Tibial nerve (tissue), 4 donors: ENCODE measurements at regions not wholly inside any gene's neighbourhood (a gene's known extent, or its start where the extent isn't known, plus 50 kb on each side); places are given as distances from the start of the nearest gene placed in this dataset.

Experiments used
- DNase-seq, 2 donors: peaks; one replicate each; pipeline ENCODE4 v3.0.0-alpha.2; 2019; ENCODE audit warnings: low spot score in 2 of 2
- H3K27ac ChIP-seq, 4 donors: fragments of 200-600 bp; sonication (generic) in 3 of 4; one replicate each; pipeline ENCODE4 v1.5.1; 2017 to 2019; ENCODE audit warnings: mild to moderate bottlenecking in 1 of 4
- H3K27me3 ChIP-seq, 2 donors: fragments of 200-600 bp; sonication (generic) in 1 of 2; one replicate each; pipeline versions ENCODE4 v1.5.1 to v1.6.0; 2017 to 2019
- H3K36me3 ChIP-seq, 3 donors: fragments of 200-600 bp; sonication (generic); one replicate each; pipeline ENCODE4 v1.5.1; 2018 to 2019
- H3K4me1 ChIP-seq, 4 donors: fragments of 200-600 bp; sonication (generic) in 3 of 4; one replicate each; pipeline ENCODE4 v1.5.1; 2017 to 2019
- H3K4me3 ChIP-seq, 4 donors: fragments of 200-600 bp; sonication (generic) in 3 of 4; one replicate each; pipeline ENCODE4 v1.5.1; 2017 to 2019; ENCODE audit warnings: mild to moderate bottlenecking in 1 of 4, moderate library complexity in 1 of 4
- H3K9me3 ChIP-seq, 4 donors: fragments of 200-600 bp; sonication (generic) in 3 of 4; one replicate each; pipeline ENCODE4 v1.5.1; 2017 to 2019
- CTCF ChIP-seq, 5 experiments: fragments of 200-600 bp in 3 of 5; fragments of 450-650 bp in 2 of 5; sonication (generic) in 3 of 5; IDR thresholded peaks; one replicate each; pipeline ENCODE4 v1.5.1; 2016 to 2019; ENCODE audit warnings: antibody characterized with exemption in 5 of 5, mild to moderate bottlenecking in 3 of 5, moderate library complexity in 2 of 5
- EP300 ChIP-seq, 2 donors: sonication (generic); formaldehyde crosslinking; IDR thresholded peaks; one replicate each; pipeline ENCODE4 v1.6.1; 2017; ENCODE audit warnings: antibody characterized with exemption in 2 of 2, mild to moderate bottlenecking in 1 of 2
- POLR2A ChIP-seq, 2 donors: fragments of 450-650 bp; IDR thresholded peaks; one replicate each; pipeline ENCODE4 v1.6.1; 2017; ENCODE audit warnings: antibody characterized with exemption in 2 of 2, mild to moderate bottlenecking in 2 of 2, moderate library complexity in 2 of 2
- WGBS, 2 donors: methylation state at CpG; one replicate each; pipeline ENCODE4 v1.1.5; 2018; 5-methylcytosine and 5-hydroxymethylcytosine counted together

GRCh38 chr18:44035554-44035953, 645.1 kb upstream of the SETBP1 start:
- no peaks in the 10 kb centered on the region for H3K9me3 ChIP-seq
- H3K27ac ChIP-seq = no peak overlapping the region
- H3K4me1 ChIP-seq = no peaks in the 10 kb centered on the region
- H3K36me3 ChIP-seq = no peaks in the 10 kb centered on the region
- H3K27me3 ChIP-seq = no peaks in the 10 kb centered on the region
- H3K4me3 ChIP-seq = no peak overlapping the region
- TF ChIP-seq CTCF (IDR thresholded peaks at IDR 0.05) = no peak
- TF ChIP-seq POLR2A (IDR thresholded peaks at IDR 0.05) = no peak
- no peak for TF ChIP-seq EP300 (IDR thresholded peaks at IDR 0.05)
- no peak for DNase-seq
- 67 to 75% methylated on average over 2 of the region's 2 CpGs for WGBS, 2 donors

GRCh38 chr18:44036501-44036900, 644.2 kb upstream of the SETBP1 start:
- Histone ChIP-seq H3K27ac (no peak overlapping the region), H3K4me1 (no peaks in the 10 kb centered on the region), H3K9me3 (no peaks in the 10 kb centered on the region), H3K36me3 (no peaks in the 10 kb centered on the region), H3K27me3 (no peaks in the 10 kb centered on the region), H3K4me3 (no peak overlapping the region)
- whole genome bisulfite sequencing, 2 donors = 31 to 43% methylated on average over 2 to 3 of the region's 3 CpGs
- no peak for TF ChIP-seq POLR2A (IDR thresholded peaks at IDR 0.05)
- TF ChIP-seq EP300 (IDR thresholded peaks at IDR 0.05) = no peak
- TF ChIP-seq CTCF (IDR thresholded peaks at IDR 0.05) = no peak
- DNase-seq = peak; percentile 8 to 15

- H3K27ac ChIP-seq = no peak overlapping the region
- no peaks in the 10 kb centered on the region for H3K4me1 ChIP-seq
- H3K27me3 ChIP-seq = no peaks in the 10 kb centered on the region
- no peak for DNase-seq
- H3K36me3 ChIP-seq = no peaks in the 10 kb centered on the region
- H3K9me3 ChIP-seq = no peaks in the 10 kb centered on the region
- TF ChIP-seq CTCF (IDR thresholded peaks at IDR 0.05) (no peak), POLR2A (IDR thresholded peaks at IDR 0.05) (no peak), EP300 (IDR thresholded peaks at IDR 0.05) (no peak)
- no peak overlapping the region for H3K4me3 ChIP-seq
- 57 to 96% methylated on average over 2 of the region's 2 CpGs for WGBS, 2 donors
Observed at GRCh38 chr18:44039216-44039615, 641.5 kb upstream of the SETBP1 start.

GRCh38 chr18:44039826-44040225, 640.9 kb upstream of the SETBP1 start:
- Histone ChIP-seq H3K4me1 (no peaks in the 10 kb centered on the region), H3K27me3 (no peaks in the 10 kb centered on the region), H3K36me3 (no peaks in the 10 kb centered on the region), H3K27ac (no peak overlapping the region), H3K4me3 (no peak overlapping the region), H3K9me3 (no peaks in the 10 kb centered on the region)
- DNase-seq = no peak
- 82 to 83% methylated on average over 1 of the region's 1 CpG for WGBS, 2 donors
- TF ChIP-seq CTCF (IDR thresholded peaks at IDR 0.05) (no peak), EP300 (IDR thresholded peaks at IDR 0.05) (no peak), POLR2A (IDR thresholded peaks at IDR 0.05) (no peak)

GRCh38 chr18:44041553-44041952, 639.1 kb upstream of the SETBP1 start:
- Histone ChIP-seq H3K4me1 (no peaks in the 10 kb centered on the region), H3K36me3 (no peaks in the 10 kb centered on the region), H3K27me3 (no peaks in the 10 kb centered on the region), H3K4me3 (no peak overlapping the region), H3K9me3 (no peaks in the 10 kb centered on the region), H3K27ac (no peak overlapping the region)
- DNase-seq = no peak
- 71 to 91% methylated on average over 3 of the region's 3 CpGs for WGBS, 2 donors
- no peak for TF ChIP-seq EP300 (IDR thresholded peaks at IDR 0.05)
- TF ChIP-seq CTCF (IDR thresholded peaks at IDR 0.05) = no peak
- TF ChIP-seq POLR2A (IDR thresholded peaks at IDR 0.05) = no peak
